Osteocyte (in vitro differentiated cells): ENCODE measurements at regions not wholly inside any gene's neighbourhood (a gene's known extent, or its start where the extent isn't known, plus 50 kb on each side); places are given as distances from the start of the nearest gene placed in this dataset.

Experiments
- DNase-seq: peaks from one replicate; pipeline ENCODE4 v3.0.0; 2021; ENCODE audit warnings: mixed read lengths; ENCODE audit not compliant: unreplicated experiment; ENCODE audit errors: extremely low spot score
- H3K27ac Mint-ChIP-seq: one replicate; pipeline ENCODE4 v1.8.0; 2021; ENCODE audit warnings: mild to moderate bottlenecking, mixed read lengths; ENCODE audit not compliant: unreplicated experiment
- H3K27me3 Mint-ChIP-seq: one replicate; pipeline ENCODE4 v1.8.0; 2021; ENCODE audit warnings: mixed read lengths; ENCODE audit not compliant: unreplicated experiment
- H3K36me3 Mint-ChIP-seq: one replicate; pipeline ENCODE4 v1.8.0; 2021; ENCODE audit warnings: mixed read lengths; ENCODE audit not compliant: unreplicated experiment
- H3K4me1 Mint-ChIP-seq: one replicate; pipeline ENCODE4 v1.8.0; 2021; ENCODE audit warnings: mixed read lengths; ENCODE audit not compliant: unreplicated experiment
- H3K4me3 Mint-ChIP-seq: one replicate; pipeline ENCODE4 v1.8.0; 2021; ENCODE audit warnings: mild to moderate bottlenecking, moderate library complexity, mixed read lengths; ENCODE audit not compliant: unreplicated experiment
- H3K9me3 Mint-ChIP-seq: one replicate; pipeline ENCODE4 v1.8.0; 2021; ENCODE audit warnings: mixed read lengths; ENCODE audit not compliant: unreplicated experiment
- CTCF ChIP-seq: fragments of 200-600 bp; sonication (generic); IDR thresholded peaks from 2 replicates; pipeline ENCODE4 v1.5.0; 2021; ENCODE audit warnings: antibody characterized with exemption, mild to moderate bottlenecking, moderate library complexity

- peaks cover 2% of the 10 kb centered on the region for H3K4me1 Mint-ChIP-seq
Observed at GRCh38 chr5:34545164-34545563, 111.0 kb upstream of the RAI14 start.

GRCh38 chr5:34545626-34546025 is 110.5 kb upstream of the RAI14 start:
- no peak overlapping the region for H3K27ac Mint-ChIP-seq
- no peaks in the 10 kb centered on the region for H3K36me3 Mint-ChIP-seq
- no peaks in the 10 kb centered on the region for H3K27me3 Mint-ChIP-seq
- no peak overlapping the region for H3K4me3 Mint-ChIP-seq
- no peak for TF ChIP-seq CTCF
- peaks cover 2% of the 10 kb centered on the region for H3K4me1 Mint-ChIP-seq
- H3K9me3 Mint-ChIP-seq: peaks cover 8% of the 10 kb centered on the region
- DNase-seq: no peak

More at GRCh38 chr5:34545164-34545563, 111.0 kb upstream of the RAI14 start:
- no peaks in the 10 kb centered on the region for H3K36me3 Mint-ChIP-seq
- no peak overlapping the region for H3K27ac Mint-ChIP-seq
- peaks cover under 1% of the 10 kb centered on the region for H3K27me3 Mint-ChIP-seq
- peaks cover 8% of the 10 kb centered on the region for H3K9me3 Mint-ChIP-seq
- no peak overlapping the region for H3K4me3 Mint-ChIP-seq
- TF ChIP-seq CTCF: no peak
- DNase-seq: no peak

- no peak for TF ChIP-seq CTCF
- peaks cover 8% of the 10 kb centered on the region for H3K9me3 Mint-ChIP-seq
- H3K27ac Mint-ChIP-seq: no peak overlapping the region
Observed at GRCh38 chr5:34547300-34548085, 108.6 kb upstream of the RAI14 start.

GRCh38 chr5:34548086-34548403 is 108.1 kb upstream of the RAI14 start:
- Mint-ChIP-seq H3K4me3 (no peak overlapping the region), H3K36me3 (no peaks in the 10 kb centered on the region), H3K9me3 (peaks cover 8% of the 10 kb centered on the region), H3K4me1 (peaks cover 2% of the 10 kb centered on the region), H3K27me3 (no peaks in the 10 kb centered on the region), H3K27ac (no peak overlapping the region)
- DNase-seq: no peak
- TF ChIP-seq CTCF: no peak

More at GRCh38 chr5:34547300-34548085, 108.6 kb upstream of the RAI14 start:
- Mint-ChIP-seq H3K36me3 (no peaks in the 10 kb centered on the region), H3K4me3 (no peak overlapping the region), H3K27me3 (no peaks in the 10 kb centered on the region), H3K4me1 (peaks cover 2% of the 10 kb centered on the region)
- DNase-seq: no peak

- Mint-ChIP-seq H3K4me3 (no peak overlapping the region), H3K27me3 (peaks cover 4% of the 10 kb centered on the region)
Observed at GRCh38 chr5:34550247-34550646, 105.9 kb upstream of the RAI14 start.

More at GRCh38 chr5:34550247-34550646, 105.9 kb upstream of the RAI14 start:
- Mint-ChIP-seq H3K4me1 (peaks cover 2% of the 10 kb centered on the region), H3K36me3 (no peaks in the 10 kb centered on the region), H3K27ac (no peak overlapping the region), H3K9me3 (no peaks in the 10 kb centered on the region)
- no peak for DNase-seq
- TF ChIP-seq CTCF: no peak
